HG03280 (cell line): ENCODE measurements at regions not wholly inside any gene's neighbourhood (a gene's known extent, or its start where the extent isn't known, plus 50 kb on each side); places are given as distances from the start of the nearest gene placed in this dataset.

ENCODE experiments used
- ATAC-seq: cut with Tn5 transposase; IDR thresholded peaks from one replicate; pipeline ENCODE4 v1.9.1; 2021; ENCODE audit warnings: mild to moderate bottlenecking, moderate library complexity; ENCODE audit not compliant: unreplicated experiment

- ATAC-seq = no peak
Observed at GRCh38 chr11:127390465-127390864, 389.9 kb upstream of the KIRREL3 start.

- no peak for ATAC-seq
Observed at GRCh38 chr11:127385071-127385470, 384.5 kb upstream of the KIRREL3 start.

GRCh38 chr11:127383026-127383425 lies 382.5 kb upstream of the KIRREL3 start:
- ATAC-seq = no peak

- ATAC-seq = no peak
Observed at GRCh38 chr11:127381247-127381646, 380.7 kb upstream of the KIRREL3 start.

- ATAC-seq = no peak
Observed at GRCh38 chr11:127379686-127380085, 379.1 kb upstream of the KIRREL3 start.

GRCh38 chr11:127376301-127376700 lies 375.7 kb upstream of the KIRREL3 start:
- no peak for ATAC-seq

GRCh38 chr11:127369356-127369755 lies 368.8 kb upstream of the KIRREL3 start:
- no peak for ATAC-seq

GRCh38 chr11:127362754-127363308 lies 362.3 kb upstream of the KIRREL3 start:
- no peak for ATAC-seq

- ATAC-seq = no peak
Observed at GRCh38 chr11:127358160-127358559, 357.6 kb upstream of the KIRREL3 start.

GRCh38 chr11:127350476-127350875 lies 349.9 kb upstream of the KIRREL3 start:
- ATAC-seq = no peak

- ATAC-seq = no peak
Observed at GRCh38 chr11:127345819-127346459, 345.4 kb upstream of the KIRREL3 start.

- ATAC-seq = no peak
Observed at GRCh38 chr11:127340438-127340837, 339.9 kb upstream of the KIRREL3 start.

- ATAC-seq = no peak
Observed at GRCh38 chr11:127339376-127339775, 338.8 kb upstream of the KIRREL3 start.

- ATAC-seq = no peak
Observed at GRCh38 chr11:127338380-127339259, 338.1 kb upstream of the KIRREL3 start.

GRCh38 chr11:127334466-127334865 lies 333.9 kb upstream of the KIRREL3 start:
- ATAC-seq = no peak

GRCh38 chr11:127332896-127333295 lies 332.3 kb upstream of the KIRREL3 start:
- no peak for ATAC-seq

GRCh38 chr11:127330044-127330443 lies 329.5 kb upstream of the KIRREL3 start:
- no peak for ATAC-seq

- no peak for ATAC-seq
Observed at GRCh38 chr11:127308291-127308690, 307.7 kb upstream of the KIRREL3 start.

- no peak for ATAC-seq
Observed at GRCh38 chr11:127307700-127308099, 307.1 kb upstream of the KIRREL3 start.

- ATAC-seq = no peak
Observed at GRCh38 chr11:127304634-127305033, 304.1 kb upstream of the KIRREL3 start.

GRCh38 chr11:127288926-127289325 lies 288.4 kb upstream of the KIRREL3 start:
- ATAC-seq = no peak

GRCh38 chr11:127281534-127281933 lies 281.0 kb upstream of the KIRREL3 start:
- no peak for ATAC-seq
